Pancreas (tissue), 10 donors: ENCODE measurements at regions not wholly inside any gene's neighbourhood (a gene's known extent, or its start where the extent isn't known, plus 50 kb on each side); places are given as distances from the start of the nearest gene placed in this dataset.

Source experiments
- ATAC-seq, 4 donors: fragments of 200-7000 bp; cut with Tn5 transposase; one replicate each; pipeline versions ENCODE4 v1.8.0 to v1.9.1; 2020; ENCODE audit warnings: mild to moderate bottlenecking in 4 of 4, moderate library complexity in 4 of 4
- DNase-seq, 6 donors: peaks; one replicate each; pipeline ENCODE4 v3.0.0-alpha.2; 2020
- FAIRE-seq: peaks from 2 replicates; lab custom pipeline; 2012; peaks lifted over from hg19 to GRCh38; lab: Jason Lieb, UNC
- H3K27ac ChIP-seq, 4 donors: fragments of 200-600 bp; sonication (generic); 1 replicate in 3 of 4; 2 replicates in 1 of 4; pipeline versions ENCODE4 v1.5.0 to v1.8.0; 2020
- H3K27me3 ChIP-seq, 4 donors: fragments of 200-600 bp; one replicate each; pipeline ENCODE4 v1.8.0; 2021
- H3K36me3 ChIP-seq, 3 donors: fragments of 200-600 bp; sonication (generic) in 1 of 3; one replicate each; pipeline versions ENCODE4 v1.5.0 to v1.8.0; 2020 to 2021
- H3K4me1 ChIP-seq, 3 donors: fragments of 200-600 bp; one replicate each; pipeline ENCODE4 v1.8.0; 2021
- H3K4me3 ChIP-seq, 4 donors: fragments of 200-600 bp; sonication (generic) in 2 of 4; one replicate each; pipeline versions ENCODE4 v1.5.0 to v1.8.0; 2020 to 2021
- H3K9me3 ChIP-seq, 4 donors: fragments of 200-600 bp; one replicate each; pipeline ENCODE4 v1.8.0; 2021
- WGBS, 2 donors: extraction: QIAGEN DNeasy Blood & Tissue Kit; methylation state at CpG; one replicate each; pipeline ENCODE4 v1.1.7; 2013; 5-methylcytosine and 5-hydroxymethylcytosine counted together
- intact Hi-C, 3 donors: fragments of 100-400 bp; cut with DNase I; formaldehyde crosslinking; loops; one replicate each; pipeline versions ENCODE4 v1.11.1 to v1.14.2; 2022
- TF ChIP-seq, protein P1 (sequence below), 4 donors: fragments of 200-600 bp; sonication (generic) in 3 of 4; IDR thresholded peaks; one replicate each; pipeline versions ENCODE4 v1.5.0 to v1.8.0; 2021; ENCODE audit warnings: antibody characterized with exemption in 4 of 4
- donor health status: healthy with polysubstance abuse.
- donor health status: DM: no; HTN: no; CAD: no; lungs with moderate emphysema.
- donor health status: DM: no; HTN: no; CAD: no.
- donor health status: control.
- donor health status: control.
- donor health status: Bipolar disorder and iron deficiency.
- donor health status: DM: yes; HTN: yes; CAD: no.
- donor health status: DM: no; HTN: no; CAD: no.
- donor health status: DM: no; HTN: no; CAD: no.
- donor health status: DM: yes; HTN: yes; CAD: no.

DNA sequence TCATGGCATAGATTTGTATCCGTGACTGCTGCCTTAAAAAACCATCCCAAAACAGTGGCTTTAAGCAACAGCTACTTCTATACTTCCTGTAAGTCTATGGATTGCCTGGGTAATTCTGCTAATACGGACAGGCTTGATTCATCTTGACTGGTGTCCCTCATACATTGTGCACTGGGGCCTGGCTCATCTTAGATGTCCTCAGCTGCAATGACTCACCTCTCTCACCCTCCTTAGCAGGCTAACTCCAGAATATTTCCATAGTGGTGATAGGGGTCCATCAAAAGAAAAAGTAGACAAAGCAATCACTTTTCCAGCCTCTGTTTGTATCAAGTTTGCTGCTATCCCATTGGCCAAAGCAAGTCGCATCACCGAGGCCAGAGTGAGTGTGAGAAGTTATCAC is 409.1 kb upstream of the KAZN start:
- H3K9me3 ChIP-seq = no peaks in the 10 kb centered on the region
- DNase-seq (no peak), FAIRE-seq (no peak), ATAC-seq (no peak)
- no peak overlapping the region for H3K27ac ChIP-seq
- H3K27me3 ChIP-seq = no peaks in the 10 kb centered on the region
- no peaks in the 10 kb centered on the region for H3K4me1 ChIP-seq
- intact Hi-C loops = no loop called here
- no peak overlapping the region for H3K4me3 ChIP-seq
- no peaks in the 10 kb centered on the region for H3K36me3 ChIP-seq
- WGBS, 2 donors = 75 to 76% methylated on average over 4 of the region's 4 CpGs
- TF ChIP-seq, protein P1, sequence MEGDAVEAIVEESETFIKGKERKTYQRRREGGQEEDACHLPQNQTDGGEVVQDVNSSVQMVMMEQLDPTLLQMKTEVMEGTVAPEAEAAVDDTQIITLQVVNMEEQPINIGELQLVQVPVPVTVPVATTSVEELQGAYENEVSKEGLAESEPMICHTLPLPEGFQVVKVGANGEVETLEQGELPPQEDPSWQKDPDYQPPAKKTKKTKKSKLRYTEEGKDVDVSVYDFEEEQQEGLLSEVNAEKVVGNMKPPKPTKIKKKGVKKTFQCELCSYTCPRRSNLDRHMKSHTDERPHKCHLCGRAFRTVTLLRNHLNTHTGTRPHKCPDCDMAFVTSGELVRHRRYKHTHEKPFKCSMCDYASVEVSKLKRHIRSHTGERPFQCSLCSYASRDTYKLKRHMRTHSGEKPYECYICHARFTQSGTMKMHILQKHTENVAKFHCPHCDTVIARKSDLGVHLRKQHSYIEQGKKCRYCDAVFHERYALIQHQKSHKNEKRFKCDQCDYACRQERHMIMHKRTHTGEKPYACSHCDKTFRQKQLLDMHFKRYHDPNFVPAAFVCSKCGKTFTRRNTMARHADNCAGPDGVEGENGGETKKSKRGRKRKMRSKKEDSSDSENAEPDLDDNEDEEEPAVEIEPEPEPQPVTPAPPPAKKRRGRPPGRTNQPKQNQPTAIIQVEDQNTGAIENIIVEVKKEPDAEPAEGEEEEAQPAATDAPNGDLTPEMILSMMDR (IDR thresholded peaks at IDR 0.05) = no peak

DNA sequence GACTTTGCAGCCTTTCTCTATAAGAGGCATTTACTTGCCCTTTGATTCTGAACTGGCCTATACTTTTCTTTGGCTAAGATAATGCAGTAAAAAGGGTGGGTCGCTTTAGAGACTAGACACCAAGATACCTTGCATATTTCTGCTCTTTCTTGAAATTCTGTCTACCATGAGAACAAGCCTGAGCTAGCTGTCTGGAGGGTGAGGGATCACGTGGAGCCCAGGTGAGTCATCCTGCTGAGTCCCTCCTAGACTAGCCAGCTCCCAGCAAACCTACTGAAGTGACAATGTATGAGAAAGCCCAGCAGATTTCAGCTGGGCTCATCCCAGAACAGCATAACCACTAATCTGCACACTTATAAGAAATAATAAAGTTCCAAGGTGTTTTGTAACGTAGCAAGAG is 408.0 kb upstream of the KAZN start:
- TF ChIP-seq, protein P1 (IDR thresholded peaks at IDR 0.05) = no peak
- ATAC-seq (peak in 1 of 4 donors; percentile 45), FAIRE-seq (no peak), DNase-seq (no peak)
- WGBS, 2 donors = 57 to 65% methylated on average over 3 of the region's 3 CpGs
- H3K4me3 ChIP-seq = no peak overlapping the region
- intact Hi-C loops = no loop called here
- H3K27ac ChIP-seq = no peak overlapping the region
- H3K9me3 ChIP-seq = no peaks in the 10 kb centered on the region
- no peaks in the 10 kb centered on the region for H3K27me3 ChIP-seq
- H3K4me1 ChIP-seq = no peaks in the 10 kb centered on the region
- no peaks in the 10 kb centered on the region for H3K36me3 ChIP-seq

DNA sequence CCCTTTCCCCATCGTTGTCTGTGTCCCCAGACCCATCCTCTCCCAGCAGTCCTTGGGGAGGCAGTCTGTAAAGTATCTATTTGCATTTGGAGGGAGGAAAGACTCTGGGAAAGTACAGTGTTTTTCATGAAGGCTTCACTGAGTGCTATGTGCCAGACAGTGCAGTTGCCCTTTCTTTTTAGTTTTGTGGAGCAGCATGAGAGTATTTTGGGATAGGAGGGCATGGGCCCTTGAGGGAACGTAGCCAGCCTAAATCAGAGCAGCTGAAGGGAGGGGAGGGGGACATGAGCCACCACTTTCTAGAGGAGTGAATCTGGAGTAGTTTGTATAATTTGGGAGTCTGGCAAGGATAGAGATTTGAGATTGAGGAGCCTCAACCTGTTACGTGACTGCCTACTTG is 404.0 kb upstream of the KAZN start:
- no peaks in the 10 kb centered on the region for H3K4me1 ChIP-seq
- 60 to 67% methylated on average over 3 of the region's 3 CpGs for WGBS, 2 donors

DNA sequence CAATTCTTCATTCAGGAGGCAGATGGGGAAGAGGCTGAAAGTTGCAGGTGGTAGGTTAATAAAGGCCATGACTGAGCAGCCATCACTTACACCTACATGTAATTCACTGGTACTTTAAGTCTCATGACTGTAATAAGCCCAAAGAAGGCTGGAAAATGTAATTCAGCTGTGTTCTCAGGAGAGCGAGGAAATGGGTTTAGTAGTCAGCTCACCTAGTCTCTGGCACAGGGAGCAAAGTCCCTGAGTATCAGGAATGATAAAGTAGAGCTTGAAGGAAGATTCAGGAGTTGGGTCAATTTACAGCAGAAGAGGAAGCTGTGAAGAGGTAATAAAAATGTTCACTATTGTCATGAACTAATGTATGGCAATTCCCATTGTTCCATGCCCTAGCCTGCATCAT is 393.4 kb upstream of the KAZN start:
- Histone ChIP-seq H3K4me1 (no peaks in the 10 kb centered on the region), H3K27me3 (no peaks in the 10 kb centered on the region), H3K36me3 (no peaks in the 10 kb centered on the region), H3K27ac (no peak overlapping the region), H3K4me3 (no peak overlapping the region), H3K9me3 (no peaks in the 10 kb centered on the region)
- intact Hi-C loops = no loop called here
- DNase-seq (no peak), ATAC-seq (no peak), FAIRE-seq (no peak)
- 79 to 80% methylated on average over 1 of the region's 1 CpG for WGBS, 2 donors
- TF ChIP-seq, protein P1 (IDR thresholded peaks at IDR 0.05) = no peak

More for the DNA sequence above, 404.0 kb upstream of the KAZN start:
- intact Hi-C loops = no loop called here
- Histone ChIP-seq H3K9me3 (no peaks in the 10 kb centered on the region), H3K27me3 (no peaks in the 10 kb centered on the region), H3K36me3 (no peaks in the 10 kb centered on the region), H3K27ac (no peak overlapping the region), H3K4me3 (no peak overlapping the region)
- no peak for DNase-seq
- no peak for ATAC-seq
- no peak for FAIRE-seq
- TF ChIP-seq, protein P1 (IDR thresholded peaks at IDR 0.05) = no peak

DNA sequence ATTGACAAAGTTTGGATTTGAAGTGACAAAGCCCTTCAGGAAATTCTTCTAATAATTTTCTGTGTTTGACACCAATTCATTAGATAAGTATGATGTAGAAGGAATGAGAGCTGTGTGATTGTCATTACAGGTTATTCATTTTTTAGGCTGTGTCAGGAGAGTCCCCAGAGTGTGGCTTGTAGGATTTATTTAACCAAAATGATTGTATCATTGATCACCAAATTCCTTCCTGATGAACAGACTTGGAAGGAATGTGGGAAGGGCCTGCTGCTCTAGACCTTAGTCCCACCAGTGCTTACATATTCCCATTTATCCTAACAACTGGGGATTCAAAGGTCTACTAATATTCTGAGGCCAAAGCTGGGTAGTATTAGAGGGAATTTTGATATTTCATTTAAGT is 383.3 kb upstream of the KAZN start:
- H3K27ac ChIP-seq = no peak overlapping the region
- TF ChIP-seq, protein P1 (IDR thresholded peaks at IDR 0.05) = no peak
- H3K27me3 ChIP-seq = no peaks in the 10 kb centered on the region
- no peak for DNase-seq
- ATAC-seq = no peak
- no peaks in the 10 kb centered on the region for H3K36me3 ChIP-seq
- no peak for FAIRE-seq
- no peak overlapping the region for H3K4me3 ChIP-seq
- intact Hi-C loops = no loop called here
- H3K9me3 ChIP-seq = no peaks in the 10 kb centered on the region
- H3K4me1 ChIP-seq = no peaks in the 10 kb centered on the region
